ENCODE measurements at regions not wholly inside any gene's neighbourhood (a gene's known extent, or its start where the extent isn't known, plus 50 kb on each side); places are given as distances from the start of the nearest gene placed in this dataset.

DNA sequence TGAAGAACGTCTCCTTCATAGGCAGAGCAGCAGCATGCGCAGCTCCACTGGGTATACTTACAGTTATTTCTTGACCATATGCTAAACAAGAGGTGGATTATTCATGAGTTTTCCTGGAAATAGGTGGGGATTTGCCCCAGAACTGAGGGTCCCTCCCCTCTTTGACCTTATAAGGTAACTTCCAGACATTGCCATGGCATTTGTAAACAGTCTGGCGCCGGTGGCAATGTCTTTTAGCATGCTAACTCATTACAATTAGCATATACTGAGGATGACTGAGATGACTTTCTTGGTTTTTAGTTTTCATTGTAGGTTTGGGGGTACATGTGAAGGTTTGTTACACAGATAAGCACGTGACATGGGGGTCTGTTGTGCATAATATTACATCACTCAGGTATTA lies 97.3 kb downstream of the MTNR1A start:
- Histone ChIP-seq H3K27me3 (peaks cover 0 to 4% of the 10 kb centered on the region in 2 donors), H3K4me1 (no peaks in the 10 kb centered on the region), H3K36me3 (no peaks in the 10 kb centered on the region), H3K9me3 (peaks cover 0 to 8% of the 10 kb centered on the region in 2 donors), H3K27ac (no peak overlapping the region), H3K4me3 (no peak overlapping the region)
- DNase-seq (no peak), ATAC-seq (no peak)
- TF ChIP-seq, protein P1, sequence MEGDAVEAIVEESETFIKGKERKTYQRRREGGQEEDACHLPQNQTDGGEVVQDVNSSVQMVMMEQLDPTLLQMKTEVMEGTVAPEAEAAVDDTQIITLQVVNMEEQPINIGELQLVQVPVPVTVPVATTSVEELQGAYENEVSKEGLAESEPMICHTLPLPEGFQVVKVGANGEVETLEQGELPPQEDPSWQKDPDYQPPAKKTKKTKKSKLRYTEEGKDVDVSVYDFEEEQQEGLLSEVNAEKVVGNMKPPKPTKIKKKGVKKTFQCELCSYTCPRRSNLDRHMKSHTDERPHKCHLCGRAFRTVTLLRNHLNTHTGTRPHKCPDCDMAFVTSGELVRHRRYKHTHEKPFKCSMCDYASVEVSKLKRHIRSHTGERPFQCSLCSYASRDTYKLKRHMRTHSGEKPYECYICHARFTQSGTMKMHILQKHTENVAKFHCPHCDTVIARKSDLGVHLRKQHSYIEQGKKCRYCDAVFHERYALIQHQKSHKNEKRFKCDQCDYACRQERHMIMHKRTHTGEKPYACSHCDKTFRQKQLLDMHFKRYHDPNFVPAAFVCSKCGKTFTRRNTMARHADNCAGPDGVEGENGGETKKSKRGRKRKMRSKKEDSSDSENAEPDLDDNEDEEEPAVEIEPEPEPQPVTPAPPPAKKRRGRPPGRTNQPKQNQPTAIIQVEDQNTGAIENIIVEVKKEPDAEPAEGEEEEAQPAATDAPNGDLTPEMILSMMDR (IDR thresholded peaks at IDR 0.05), result no peak
- intact Hi-C loops (cut with DNase I), result no loop called here

DNA sequence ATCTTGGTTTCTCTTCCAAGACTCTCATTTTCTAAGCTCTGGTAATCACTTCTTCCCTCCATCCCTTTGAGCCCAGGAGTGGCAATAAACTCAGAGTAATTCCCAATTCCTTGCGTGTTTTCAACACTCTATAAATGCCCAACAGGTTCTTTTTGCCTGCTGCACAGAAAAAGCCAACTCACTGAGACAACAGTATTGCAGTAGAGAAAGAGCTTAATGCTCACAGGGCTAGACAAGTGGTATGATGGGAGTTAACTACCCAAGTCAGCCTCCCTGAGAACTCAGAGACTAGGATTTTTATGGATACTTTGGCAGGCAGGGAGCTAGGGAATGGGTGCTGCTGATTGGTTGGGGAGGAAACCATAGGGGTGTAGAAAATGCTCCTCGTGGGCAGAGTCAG lies 103.4 kb downstream of the MTNR1A start:
- no peak for ATAC-seq
- Histone ChIP-seq H3K9me3 (peaks cover 0 to 42% of the 10 kb centered on the region in 2 donors), H3K36me3 (no peaks in the 10 kb centered on the region)

DNA sequence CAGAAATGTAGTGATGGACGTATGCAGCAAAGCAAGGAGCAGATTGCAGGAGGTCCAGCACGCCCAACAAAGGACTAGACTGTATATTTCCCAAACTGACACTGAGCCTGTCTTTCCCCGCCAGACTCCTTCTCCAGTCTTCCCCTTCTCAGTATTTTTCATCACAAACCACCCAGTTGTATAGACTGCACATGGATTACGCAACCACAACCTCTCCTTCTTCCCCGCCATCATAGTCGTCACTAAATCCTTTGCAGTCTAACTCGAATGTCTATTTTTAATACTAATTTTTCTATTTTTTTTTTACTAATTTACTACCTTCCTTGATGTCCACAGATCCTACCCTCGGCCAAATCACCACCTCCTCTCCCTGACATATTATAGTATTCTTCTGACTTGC lies 105.4 kb downstream of the MTNR1A start:
- Histone ChIP-seq H3K9me3 (peaks cover 0 to 42% of the 10 kb centered on the region in 2 donors), H3K4me3 (no peak overlapping the region), H3K36me3 (no peaks in the 10 kb centered on the region), H3K4me1 (no peaks in the 10 kb centered on the region), H3K27ac (no peak overlapping the region), H3K27me3 (no peaks in the 10 kb centered on the region)
- intact Hi-C loops (cut with DNase I), result no loop called here
- no peak for DNase-seq
- TF ChIP-seq, protein P1 (IDR thresholded peaks at IDR 0.05), result no peak
- no peak for ATAC-seq

More for the DNA sequence above, 103.4 kb downstream of the MTNR1A start:
- no peak for DNase-seq
- Histone ChIP-seq H3K4me1 (no peaks in the 10 kb centered on the region), H3K4me3 (no peak overlapping the region), H3K27me3 (no peaks in the 10 kb centered on the region), H3K27ac (no peak overlapping the region)
- intact Hi-C loops (cut with DNase I), result no loop called here
- TF ChIP-seq, protein P1 (IDR thresholded peaks at IDR 0.05), result no peak

DNA sequence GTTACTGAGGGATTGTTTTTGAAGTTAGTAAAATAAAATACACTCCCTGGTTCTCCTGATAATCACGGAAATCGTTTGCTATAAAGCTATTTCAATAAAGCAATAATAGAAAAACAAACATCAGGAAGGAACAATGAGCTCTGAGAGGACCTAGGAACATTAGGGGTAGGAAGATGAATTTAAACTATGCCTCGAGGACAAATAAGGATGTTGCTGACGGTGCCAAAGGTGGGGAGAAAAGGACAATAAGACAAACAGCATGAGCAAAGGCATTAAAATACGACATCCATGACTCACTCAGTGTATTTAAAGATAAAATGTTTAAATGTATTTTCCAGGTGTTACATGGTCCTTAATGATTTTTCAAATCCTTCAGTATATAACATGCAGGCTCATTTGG lies 110.3 kb downstream of the MTNR1A start:
- no peak overlapping the region for H3K4me3 ChIP-seq
- TF ChIP-seq, protein P1 (IDR thresholded peaks at IDR 0.05), result no peak
- no peaks in the 10 kb centered on the region for H3K27me3 ChIP-seq
- intact Hi-C loops (cut with DNase I), result no loop called here
- H3K4me1 ChIP-seq, result no peaks in the 10 kb centered on the region
- ATAC-seq (no peak), DNase-seq (no peak)
- no peaks in the 10 kb centered on the region for H3K36me3 ChIP-seq
- H3K9me3 ChIP-seq, result peaks cover 0 to 8% of the 10 kb centered on the region in 2 donors
- H3K27ac ChIP-seq, result no peak overlapping the region

DNA sequence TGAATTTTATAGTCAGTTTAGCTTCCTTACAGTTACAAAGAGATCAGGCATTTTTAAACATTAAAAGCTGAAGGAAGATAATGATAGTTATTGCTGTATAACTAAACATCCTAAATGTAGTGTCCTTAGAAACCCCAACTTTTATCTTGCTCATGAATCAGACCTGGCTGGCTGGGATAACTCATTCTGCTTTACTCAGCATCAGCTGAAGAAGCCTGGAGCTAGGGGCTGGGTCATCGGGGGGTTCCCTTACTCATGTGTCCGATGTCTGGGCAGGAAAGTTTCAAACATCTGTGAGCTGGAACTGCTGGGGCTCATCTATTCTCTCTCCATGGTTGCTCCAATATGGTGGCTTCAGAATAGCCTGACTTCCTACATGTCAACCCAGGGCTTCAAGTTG lies 113.9 kb downstream of the MTNR1A start:
- intact Hi-C loops (cut with DNase I), result no loop called here
- Histone ChIP-seq H3K36me3 (no peaks in the 10 kb centered on the region), H3K4me3 (no peak overlapping the region), H3K27ac (no peak overlapping the region), H3K4me1 (no peaks in the 10 kb centered on the region), H3K9me3 (peaks cover 0 to 7% of the 10 kb centered on the region in 2 donors), H3K27me3 (no peaks in the 10 kb centered on the region)
- DNase-seq, result no peak
- no peak for ATAC-seq
- TF ChIP-seq, protein P1 (IDR thresholded peaks at IDR 0.05), result no peak

Measured in left lung (tissue), 4 donors.